T-cell (primary cell): ENCODE measurements at regions not wholly inside any gene's neighbourhood (a gene's known extent, or its start where the extent isn't known, plus 50 kb on each side); places are given as distances from the start of the nearest gene placed in this dataset.

ENCODE experiments used
- ATAC-seq, 4 experiments: fragments of 200-7000 bp in 3 of 4; fragments of 150-1000 bp in 1 of 4; cut with Tn5 transposase; replicated peaks in 1 of 4; 1 replicate in 3 of 4; 2 replicates in 1 of 4; pipeline ENCODE4 v1.10.0; 2021; ENCODE audit warnings: moderate library complexity in 3 of 4, mild to moderate bottlenecking in 2 of 4, moderate number of reproducible peaks in 1 of 4
- CTCF ChIA-PET, 2 donors: fragments of 300-600 bp; sonication (Branson Sonifier 250); formaldehyde crosslinking; loops; one replicate each; lab custom pipeline; 2022; ENCODE audit warnings: antibody characterized with exemption in 2 of 2; lab: Charles Lee
- POLR2A ChIA-PET, 2 donors: fragments of 300-600 bp; sonication (Branson Sonifier 250); formaldehyde crosslinking; loops; one replicate each; lab custom pipeline; 2022; ENCODE audit warnings: antibody characterized with exemption in 2 of 2; lab: Charles Lee
- DNase-seq, 35 experiments: peaks; one replicate each; pipeline versions ENCODE4 v3.0.0 to v3.0.0-alpha.2; 2013 to 2023
- H3K27ac ChIP-seq: one replicate; pipeline ENCODE4 v1.5.1; 2013; ENCODE audit warnings: low read length
- H3K27me3 ChIP-seq, 2 experiments: replicated peaks in 1 of 2; 1 replicate in 1 of 2; 2 replicates in 1 of 2; pipeline versions ENCODE4 v1.6.1 to v1.7.0; 2013; ENCODE audit warnings: low read length in 1 of 2, mixed read lengths in 1 of 2; ENCODE audit not compliant: control insufficient read depth in 2 of 2, insufficient read depth in 2 of 2; ENCODE audit errors: extremely low read depth in 1 of 2
- H3K36me3 ChIP-seq, 2 donors: 1 replicate in 1 of 2; 2 replicates in 1 of 2; pipeline versions ENCODE4 v1.6.1 to v1.7.0; 2013; ENCODE audit warnings: low read length in 1 of 2; ENCODE audit not compliant: control insufficient read depth in 2 of 2, insufficient read depth in 1 of 2; ENCODE audit errors: extremely low read depth in 1 of 2
- H3K4me1 ChIP-seq, 2 experiments: 1 replicate in 1 of 2; 2 replicates in 1 of 2; pipeline versions ENCODE4 v1.6.1 to v1.7.0; 2013; ENCODE audit warnings: low read length in 2 of 2, mixed read lengths in 1 of 2; ENCODE audit not compliant: insufficient read depth in 2 of 2, control insufficient read depth in 1 of 2; ENCODE audit errors: extremely low read depth in 1 of 2
- H3K4me3 ChIP-seq, 2 donors: 1 replicate in 1 of 2; 2 replicates in 1 of 2; pipeline versions ENCODE4 v1.5.1 to v1.7.0; 2013; ENCODE audit warnings: mild to moderate bottlenecking in 2 of 2, low read length in 1 of 2, moderate library complexity in 1 of 2; ENCODE audit not compliant: control insufficient read depth in 1 of 2; ENCODE audit errors: extremely low read depth in 1 of 2
- H3K9me3 ChIP-seq: 2 replicates; pipeline ENCODE4 v1.7.0; 2013
- H3K27ac Mint-ChIP-seq, 2 donors: one replicate each; pipeline ENCODE4 v1.8.0; 2020 to 2021; ENCODE audit warnings: mild to moderate bottlenecking in 2 of 2, mixed read lengths in 2 of 2
- H3K27me3 Mint-ChIP-seq, 2 donors: one replicate each; pipeline ENCODE4 v1.8.0; 2021 to 2022; ENCODE audit warnings: mixed read lengths in 2 of 2
- H3K36me3 Mint-ChIP-seq: one replicate; pipeline ENCODE4 v1.8.0; 2021; ENCODE audit warnings: mixed read lengths
- H3K4me1 Mint-ChIP-seq, 3 donors: one replicate each; pipeline ENCODE4 v1.8.0; 2020 to 2022; ENCODE audit warnings: mixed read lengths in 3 of 3, mild to moderate bottlenecking in 1 of 3
- H3K4me3 Mint-ChIP-seq, 3 donors: one replicate each; pipeline ENCODE4 v1.8.0; 2020 to 2022; ENCODE audit warnings: mild to moderate bottlenecking in 3 of 3, mixed read lengths in 3 of 3, moderate library complexity in 3 of 3
- H3K9me3 Mint-ChIP-seq, 3 donors: one replicate each; pipeline ENCODE4 v1.8.0; 2020 to 2022; ENCODE audit warnings: mixed read lengths in 3 of 3
- WGBS: methylation state at CpG from one replicate; pipeline ENCODE4 v1.1.5; 2013; ENCODE audit warnings: missing lambda C conversion rate; ENCODE audit not compliant: insufficient coverage; 5-methylcytosine and 5-hydroxymethylcytosine counted together

GRCh38 chr20:40101560-40101959, 587.5 kb downstream of the MAFB start:
- ATAC-seq, result no peak
- Histone ChIP-seq H3K4me1 (no peaks in the 10 kb centered on the region), H3K27ac (no peak overlapping the region), H3K4me3 (no peak overlapping the region), H3K36me3 (no peaks in the 10 kb centered on the region), H3K9me3 (no peaks in the 10 kb centered on the region), H3K27me3 (no peaks in the 10 kb centered on the region)
- Mint-ChIP-seq H3K4me3 (no peak overlapping the region), H3K27me3 (peaks cover 0 to 7% of the 10 kb centered on the region in 2 donors), H3K4me1 (no peaks in the 10 kb centered on the region), H3K9me3 (peaks cover 0 to 3% (median 0%) of the 10 kb centered on the region in 3 donors), H3K27ac (no peak overlapping the region), H3K36me3 (no peaks in the 10 kb centered on the region)
- no peak for DNase-seq
- ChIA-PET POLR2A (no interaction called here), CTCF (no interaction called here)
- WGBS, result 79% methylated on average over 3 of the region's 4 CpGs

- Mint-ChIP-seq H3K4me3 (no peak overlapping the region), H3K36me3 (no peaks in the 10 kb centered on the region), H3K27me3 (peaks cover 0 to 3% of the 10 kb centered on the region in 2 donors), H3K27ac (no peak overlapping the region), H3K9me3 (peaks cover 0 to 3% (median 0%) of the 10 kb centered on the region in 3 donors), H3K4me1 (no peaks in the 10 kb centered on the region)
- Histone ChIP-seq H3K4me1 (no peaks in the 10 kb centered on the region), H3K27ac (no peak overlapping the region), H3K27me3 (no peaks in the 10 kb centered on the region), H3K4me3 (no peak overlapping the region), H3K9me3 (no peaks in the 10 kb centered on the region), H3K36me3 (no peaks in the 10 kb centered on the region)
- POLR2A ChIA-PET, result no interaction called here
- DNase-seq, result no peak
- ATAC-seq, result no peak
- 60% methylated on average over 1 of the region's 3 CpGs for WGBS
- CTCF ChIA-PET, result no interaction called here
Observed at GRCh38 chr20:40100261-40100660, 588.8 kb downstream of the MAFB start.

DNA sequence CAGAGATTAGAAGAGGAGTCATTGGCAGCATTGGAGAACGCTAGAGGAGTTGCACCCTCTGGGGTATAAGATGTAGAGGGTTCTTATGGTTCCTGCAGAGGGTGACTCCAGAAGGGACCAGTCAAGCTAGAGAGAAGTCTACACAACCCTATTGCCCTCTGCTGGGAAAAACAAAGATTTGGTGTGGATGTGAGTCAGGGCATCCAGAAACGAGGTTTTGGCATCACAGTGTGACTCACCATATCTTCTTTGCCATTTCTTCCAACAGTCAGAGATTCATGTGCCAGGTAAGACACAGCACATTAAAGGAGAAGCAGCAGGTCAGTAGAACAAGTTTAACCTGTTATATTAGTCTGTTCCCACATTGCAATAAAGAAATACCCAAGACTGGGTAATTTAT, 598.8 kb downstream of the MAFB start:
- Histone ChIP-seq H3K9me3 (no peaks in the 10 kb centered on the region), H3K27me3 (no peaks in the 10 kb centered on the region), H3K27ac (no peak overlapping the region), H3K36me3 (no peaks in the 10 kb centered on the region), H3K4me3 (no peak overlapping the region), H3K4me1 (no peaks in the 10 kb centered on the region)
- ChIA-PET POLR2A (no interaction called here), CTCF (no interaction called here)
- Mint-ChIP-seq H3K36me3 (no peaks in the 10 kb centered on the region), H3K27me3 (no peaks in the 10 kb centered on the region), H3K4me3 (no peak overlapping the region), H3K27ac (no peak overlapping the region), H3K4me1 (no peaks in the 10 kb centered on the region), H3K9me3 (peaks cover 4 to 17% (median 7%) of the 10 kb centered on the region in 3 donors)
- WGBS, result 50% methylated on average over 1 of the region's 2 CpGs
- no peak for DNase-seq
- no peak for ATAC-seq

- ChIA-PET POLR2A (no interaction called here), CTCF (no interaction called here)
- Histone ChIP-seq H3K27me3 (no peaks in the 10 kb centered on the region), H3K4me3 (no peak overlapping the region), H3K36me3 (no peaks in the 10 kb centered on the region), H3K27ac (no peak overlapping the region), H3K4me1 (no peaks in the 10 kb centered on the region), H3K9me3 (no peaks in the 10 kb centered on the region)
- H3K36me3 Mint-ChIP-seq, result no peaks in the 10 kb centered on the region
- peaks cover 10 to 13% (median 10%) of the 10 kb centered on the region in 3 donors for H3K9me3 Mint-ChIP-seq
- DNase-seq (no peak), ATAC-seq (no peak)
- H3K27me3 Mint-ChIP-seq, result peaks cover 0 to 3% of the 10 kb centered on the region in 2 donors
- H3K4me1 Mint-ChIP-seq, result no peaks in the 10 kb centered on the region
- H3K27ac Mint-ChIP-seq, result no peak overlapping the region
- H3K4me3 Mint-ChIP-seq, result no peak overlapping the region
Observed at GRCh38 chr20:40087496-40087895, 601.5 kb downstream of the MAFB start.

DNA sequence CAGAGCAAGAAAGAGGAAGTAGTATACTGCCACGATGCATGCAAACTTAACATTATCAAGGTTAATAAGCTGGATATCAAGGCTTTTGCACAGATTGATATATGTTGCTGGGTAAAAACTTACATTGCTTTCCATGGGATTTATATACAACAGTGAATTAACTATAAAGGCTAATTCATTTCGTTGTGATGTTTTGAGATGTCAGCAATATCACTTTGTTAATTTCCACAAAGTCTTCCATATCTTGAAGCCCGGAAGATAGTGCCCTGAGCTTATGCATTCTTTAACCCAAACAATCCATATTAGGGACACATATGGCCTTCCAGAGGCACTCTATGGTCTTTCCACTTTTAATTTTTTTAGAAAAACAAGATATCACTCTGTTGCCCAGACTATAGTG, 603.5 kb downstream of the MAFB start:
- POLR2A ChIA-PET, result no interaction called here
- H3K27ac Mint-ChIP-seq, result no peak overlapping the region

GRCh38 chr20:40082436-40082835, 606.6 kb downstream of the MAFB start:
- peaks cover 0 to 7% of the 10 kb centered on the region in 2 donors for H3K27me3 Mint-ChIP-seq
- DNase-seq (no peak), ATAC-seq (no peak)
- no peaks in the 10 kb centered on the region for H3K4me1 ChIP-seq
- H3K9me3 Mint-ChIP-seq, result peaks cover 3 to 7% (median 3%) of the 10 kb centered on the region in 3 donors
- no peak overlapping the region for H3K27ac ChIP-seq
- no peak overlapping the region for H3K4me3 ChIP-seq
- no peaks in the 10 kb centered on the region for H3K4me1 Mint-ChIP-seq
- H3K36me3 Mint-ChIP-seq, result no peaks in the 10 kb centered on the region
- H3K4me3 Mint-ChIP-seq, result no peak overlapping the region
- no peak overlapping the region for H3K27ac Mint-ChIP-seq
- peaks cover 0 to 3% of the 10 kb centered on the region in 2 experiments for H3K27me3 ChIP-seq
- no peaks in the 10 kb centered on the region for H3K36me3 ChIP-seq
- ChIA-PET POLR2A (no interaction called here), CTCF (no interaction called here)
- WGBS, result 76% methylated on average over 2 of the region's 3 CpGs
- no peaks in the 10 kb centered on the region for H3K9me3 ChIP-seq

More for the DNA sequence above, 603.5 kb downstream of the MAFB start:
- WGBS, result 100% methylated on average over 1 of the region's 3 CpGs
- H3K27me3 Mint-ChIP-seq, result peaks cover 0 to 3% of the 10 kb centered on the region in 2 donors
- DNase-seq, result no peak
- no peak overlapping the region for H3K4me3 Mint-ChIP-seq
- H3K9me3 Mint-ChIP-seq, result peaks cover 0 to 7% (median 3%) of the 10 kb centered on the region in 3 donors
- no peaks in the 10 kb centered on the region for H3K27me3 ChIP-seq
- no peaks in the 10 kb centered on the region for H3K36me3 ChIP-seq
- H3K4me1 Mint-ChIP-seq, result no peaks in the 10 kb centered on the region
- H3K9me3 ChIP-seq, result no peaks in the 10 kb centered on the region
- ATAC-seq, result no peak
- H3K4me3 ChIP-seq, result no peak overlapping the region
- no peaks in the 10 kb centered on the region for H3K4me1 ChIP-seq
- no peak overlapping the region for H3K27ac ChIP-seq
- CTCF ChIA-PET, result no interaction called here
- H3K36me3 Mint-ChIP-seq, result no peaks in the 10 kb centered on the region

GRCh38 chr20:40081653-40082052, 607.4 kb downstream of the MAFB start:
- no peaks in the 10 kb centered on the region for H3K36me3 Mint-ChIP-seq
- H3K27me3 ChIP-seq, result peaks cover 0 to 3% of the 10 kb centered on the region in 2 experiments
- H3K4me1 Mint-ChIP-seq, result no peaks in the 10 kb centered on the region
- H3K36me3 ChIP-seq, result no peaks in the 10 kb centered on the region
- peaks cover 3 to 7% (median 3%) of the 10 kb centered on the region in 3 donors for H3K9me3 Mint-ChIP-seq
- H3K4me1 ChIP-seq, result no peaks in the 10 kb centered on the region
- no peak overlapping the region for H3K27ac ChIP-seq
- DNase-seq (no peak), ATAC-seq (no peak)
- H3K27ac Mint-ChIP-seq, result no peak overlapping the region
- ChIA-PET POLR2A (no interaction called here), CTCF (no interaction called here)
- H3K9me3 ChIP-seq, result no peaks in the 10 kb centered on the region
- no CpG with 5 or more reads among the region's 3 CpGs for WGBS
- no peak overlapping the region for H3K4me3 ChIP-seq
- H3K4me3 Mint-ChIP-seq, result no peak overlapping the region
- H3K27me3 Mint-ChIP-seq, result peaks cover 0 to 7% of the 10 kb centered on the region in 2 donors
